Effector CD8-positive, alpha-beta T cell (primary cell): ENCODE measurements at regions not wholly inside any gene's neighbourhood (a gene's known extent, or its start where the extent isn't known, plus 50 kb on each side); places are given as distances from the start of the nearest gene placed in this dataset.

Experiments used
- DNase-seq: peaks from one replicate; lab custom pipeline; 2025; lab: John Stamatoyannopoulos, UW

DNA sequence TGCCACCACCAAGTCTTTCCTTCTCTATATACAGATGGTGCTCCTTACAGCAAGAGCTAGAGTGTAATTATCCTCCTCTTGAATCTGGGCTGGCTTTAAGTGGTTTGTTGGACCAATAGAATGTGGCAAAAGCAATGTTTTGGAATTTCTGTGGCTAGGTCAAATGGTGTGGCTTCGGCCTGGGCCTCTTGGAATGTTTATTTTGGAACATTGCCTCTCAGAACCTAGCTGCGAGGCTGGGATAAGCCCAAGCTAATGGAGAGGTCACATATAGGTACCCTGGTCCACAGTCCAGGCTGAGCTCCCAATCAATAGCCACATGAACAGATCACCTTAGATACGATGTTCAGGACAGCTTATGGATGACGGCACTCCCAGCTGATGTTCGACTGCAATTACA is 556.7 kb downstream of the TYW1 start:
- DNase-seq = no peak

DNA sequence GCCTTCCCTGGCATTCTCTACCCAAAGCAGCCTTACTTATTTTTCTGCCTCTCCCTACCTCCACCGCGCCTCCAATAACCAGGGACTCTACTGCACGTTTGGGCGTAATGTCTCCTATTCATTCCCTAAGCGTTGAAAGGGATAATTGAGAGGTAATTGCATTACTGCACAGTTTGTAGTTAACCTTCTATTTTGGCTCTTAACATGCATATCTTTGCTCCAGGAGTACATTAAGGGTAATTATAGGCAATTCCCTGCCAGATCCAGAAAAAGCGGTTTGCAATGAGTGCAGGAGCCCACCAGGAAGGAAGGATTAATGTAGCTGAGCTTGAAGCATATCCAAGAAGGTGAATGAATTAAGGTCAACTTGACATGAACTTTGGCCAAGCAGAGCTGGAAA is 558.4 kb downstream of the TYW1 start:
- no peak for DNase-seq

DNA sequence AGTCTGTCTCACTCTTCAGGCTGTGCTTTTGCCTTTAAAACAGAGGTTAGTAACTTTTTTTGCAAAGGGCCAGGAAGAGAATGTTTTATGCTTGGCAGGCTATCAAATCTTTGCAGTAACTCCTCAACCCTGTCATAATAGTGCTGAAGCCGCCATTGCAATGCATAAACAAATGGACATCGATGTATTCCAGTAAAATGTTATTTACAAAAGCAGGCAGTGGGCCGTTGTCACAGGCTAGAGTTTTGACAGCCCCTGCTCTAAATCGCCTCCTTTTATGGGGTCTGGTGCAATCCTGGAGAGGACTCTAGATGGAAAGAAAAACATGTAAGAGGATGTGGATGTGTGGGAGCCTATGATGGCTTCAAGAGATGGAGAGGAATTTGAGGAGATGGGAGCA is 568.3 kb downstream of the TYW1 start:
- DNase-seq = no peak

DNA sequence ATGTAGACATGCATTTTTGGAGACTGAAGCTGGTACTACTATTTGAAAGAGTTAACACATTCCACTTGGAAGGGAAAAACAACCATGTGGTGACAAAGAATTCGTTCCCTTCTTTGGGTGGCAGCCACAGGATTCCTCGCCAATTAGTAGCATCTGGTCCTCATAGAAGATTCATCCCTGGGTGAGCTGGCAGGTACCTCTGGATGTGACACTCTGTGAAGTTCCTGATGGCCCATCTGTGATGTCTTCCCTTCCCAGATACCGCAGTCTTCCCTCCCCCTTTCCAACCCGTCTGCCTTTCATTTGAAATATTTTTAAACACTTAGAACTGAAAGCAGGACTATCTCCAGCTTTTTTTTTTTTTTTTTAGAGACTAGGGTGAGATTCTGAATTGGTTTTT is 569.5 kb downstream of the TYW1 start:
- no peak for DNase-seq

DNA sequence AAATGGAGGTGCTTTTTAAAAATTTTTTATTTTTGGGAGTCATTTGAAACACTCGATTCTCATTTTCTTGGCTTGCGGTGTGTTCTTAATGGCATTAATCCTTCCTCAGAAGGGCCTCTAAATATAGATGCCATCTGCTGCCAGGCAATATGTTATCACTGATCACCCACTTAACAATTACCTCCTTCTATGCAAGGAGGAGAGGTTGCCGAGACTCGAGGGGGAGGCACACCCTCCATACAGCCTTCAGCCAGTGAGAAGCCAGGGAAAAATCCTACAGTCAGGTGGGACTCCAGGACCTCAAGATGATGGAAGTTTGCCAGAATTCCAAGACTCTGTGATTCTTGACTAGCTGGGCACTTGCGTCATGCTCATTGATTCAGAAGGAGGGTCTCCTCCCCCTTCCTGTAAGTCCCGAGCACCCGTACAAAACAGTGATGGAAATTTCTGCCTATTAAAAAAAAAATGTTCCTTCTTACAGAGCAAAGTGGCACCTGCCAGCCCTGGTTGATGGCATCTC is 574.5 kb downstream of the TYW1 start:
- DNase-seq = no peak

DNA sequence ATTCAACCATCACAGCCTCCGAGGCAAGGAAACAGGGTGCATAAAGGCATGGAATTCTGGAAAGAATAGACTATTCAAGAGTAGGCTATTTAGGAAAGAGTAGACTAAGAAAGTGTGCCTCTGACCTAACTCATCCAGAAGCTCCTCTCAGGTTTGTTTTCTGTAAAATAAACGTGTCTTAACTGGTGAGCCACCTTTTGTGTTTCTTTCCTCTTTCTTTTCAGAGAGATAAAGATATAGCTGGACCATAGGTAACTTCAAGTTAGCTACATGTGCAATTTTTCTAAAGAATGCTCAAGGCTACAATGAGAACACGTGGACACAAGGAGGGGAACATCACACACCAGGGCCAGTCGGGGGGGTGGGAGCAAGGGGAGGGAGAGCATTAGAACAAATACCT is 577.0 kb downstream of the TYW1 start:
- DNase-seq = no peak

DNA sequence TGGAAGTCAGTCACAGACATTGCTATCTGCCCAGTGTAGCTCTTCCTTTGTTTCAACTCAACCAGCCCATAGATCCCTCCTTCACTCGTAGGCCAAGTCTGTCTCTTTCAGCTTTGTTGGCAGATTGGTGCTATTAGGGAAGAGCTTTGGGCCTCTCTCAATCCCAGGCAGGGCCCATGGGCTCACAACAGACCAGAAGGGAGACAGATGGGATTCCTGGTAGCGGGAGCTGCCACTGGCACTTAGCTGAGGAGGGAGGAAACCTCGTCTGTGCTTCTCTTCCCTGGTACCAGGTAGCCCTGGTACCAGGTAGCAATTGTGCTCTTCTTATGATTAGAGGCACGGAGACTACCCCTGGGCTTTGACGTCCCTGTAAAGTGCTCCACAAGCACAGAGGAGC is 592.0 kb downstream of the TYW1 start:
- DNase-seq = no peak

DNA sequence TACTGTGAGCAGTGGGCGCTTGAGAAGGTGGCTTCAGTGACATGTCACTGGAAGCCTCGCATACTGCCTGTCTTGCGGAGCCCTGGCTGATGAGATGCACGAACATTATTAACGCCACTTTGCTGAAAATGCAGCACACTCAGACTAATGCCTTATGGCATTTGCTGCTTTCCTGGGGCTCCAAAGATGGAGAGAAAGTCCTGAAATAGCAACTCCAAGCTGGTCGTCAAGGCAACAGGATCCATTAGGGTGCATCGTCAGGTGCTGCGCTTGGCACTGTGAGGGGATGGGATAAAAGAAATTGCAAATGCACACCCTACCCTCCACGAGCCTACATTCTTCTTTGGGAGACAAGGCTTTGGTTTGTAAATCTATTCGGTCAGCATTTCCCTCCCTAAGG is 592.5 kb downstream of the TYW1 start:
- DNase-seq = no peak

DNA sequence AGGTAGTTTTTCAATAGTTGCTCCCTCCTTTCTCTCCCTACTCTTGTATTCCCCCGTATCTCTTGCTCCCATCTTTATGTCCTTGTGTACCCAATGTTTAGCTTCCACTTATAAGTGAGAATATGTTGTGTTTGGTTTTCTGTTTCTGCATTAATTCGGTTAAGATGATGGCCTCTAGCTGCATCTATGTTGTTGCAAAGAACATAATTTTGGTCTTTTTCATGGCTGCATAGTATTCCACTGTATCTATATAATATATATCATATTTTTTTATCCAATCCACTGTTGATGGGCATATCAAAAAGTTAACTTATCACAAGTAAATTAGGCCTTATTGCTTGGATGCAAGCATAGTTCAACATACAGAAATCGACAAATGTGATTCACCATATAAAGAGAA is 594.0 kb downstream of the TYW1 start:
- DNase-seq = no peak

DNA sequence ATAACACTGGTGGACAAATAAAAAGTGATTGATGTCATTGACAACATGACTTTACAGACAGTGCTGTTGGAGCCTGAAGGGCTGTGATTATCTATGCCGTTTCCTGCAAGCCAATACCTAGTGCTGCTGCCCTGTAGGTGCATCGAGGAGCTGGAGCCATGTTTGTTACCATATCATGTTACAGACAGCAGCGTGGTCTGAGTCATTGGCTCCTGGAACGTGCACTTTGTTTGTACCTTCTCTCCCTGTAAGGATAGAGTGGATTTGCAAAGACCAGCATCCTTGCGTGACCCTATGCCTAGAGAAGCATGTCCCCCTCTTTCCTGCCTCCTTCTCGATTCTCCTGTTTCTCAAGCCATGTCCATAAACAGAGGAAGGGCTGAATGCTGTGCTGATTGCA is 597.2 kb downstream of the TYW1 start:
- DNase-seq = no peak

DNA sequence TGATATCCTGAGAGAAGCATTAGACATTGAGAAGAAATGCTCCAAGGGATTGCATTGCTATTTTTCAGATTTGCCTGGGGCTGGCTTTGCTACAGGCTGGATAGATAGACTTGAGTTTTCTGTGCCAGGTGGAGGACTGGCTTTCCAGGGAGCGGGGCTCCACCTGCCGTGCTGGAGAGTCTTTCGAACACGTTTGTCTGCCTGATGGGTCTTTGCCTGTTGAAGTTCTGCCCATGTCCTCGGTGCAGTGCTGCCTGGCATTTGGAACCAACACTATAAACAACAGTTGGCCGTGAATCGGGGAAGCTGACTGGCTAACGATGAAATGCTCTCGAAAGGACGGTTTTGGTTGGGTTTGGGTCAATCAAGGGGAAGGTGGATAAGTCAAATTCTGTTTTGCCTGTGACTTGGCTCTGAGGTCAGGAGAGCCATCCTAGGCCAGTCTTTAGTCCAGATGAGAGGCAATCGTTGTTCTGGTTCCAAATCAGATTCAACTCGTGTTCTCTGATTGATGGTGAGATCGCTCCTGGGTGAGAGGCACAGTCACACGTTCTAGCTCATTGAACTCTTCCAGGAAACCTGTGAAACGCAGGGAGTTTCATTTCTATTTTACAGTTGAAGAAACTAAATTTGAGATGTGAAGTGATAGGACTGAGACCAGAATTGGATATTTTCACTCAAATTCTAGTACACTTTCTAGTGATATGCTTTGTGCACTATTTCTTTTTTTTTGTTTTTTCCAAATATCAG is 599.0 kb downstream of the TYW1 start:
- DNase-seq = no peak

DNA sequence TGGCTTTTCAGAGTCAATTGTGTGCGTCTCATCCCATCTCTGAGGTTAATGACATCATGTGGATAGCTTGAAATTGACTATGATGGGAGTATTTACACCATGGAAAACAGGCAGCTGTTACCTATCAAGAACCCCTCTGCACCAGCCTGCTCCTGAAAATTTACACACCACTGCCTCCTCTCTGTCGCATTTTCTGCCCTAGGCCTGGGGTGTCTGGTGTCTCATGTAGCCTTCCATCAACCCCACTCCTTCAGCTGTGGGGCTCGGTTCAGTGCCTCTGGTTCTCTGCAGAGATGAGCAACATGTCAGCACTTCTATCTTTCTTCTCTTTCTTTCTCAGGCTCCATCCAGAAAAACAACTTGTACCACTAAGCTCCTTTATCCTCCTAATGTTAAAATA is 600.5 kb downstream of the TYW1 start:
- no peak for DNase-seq

DNA sequence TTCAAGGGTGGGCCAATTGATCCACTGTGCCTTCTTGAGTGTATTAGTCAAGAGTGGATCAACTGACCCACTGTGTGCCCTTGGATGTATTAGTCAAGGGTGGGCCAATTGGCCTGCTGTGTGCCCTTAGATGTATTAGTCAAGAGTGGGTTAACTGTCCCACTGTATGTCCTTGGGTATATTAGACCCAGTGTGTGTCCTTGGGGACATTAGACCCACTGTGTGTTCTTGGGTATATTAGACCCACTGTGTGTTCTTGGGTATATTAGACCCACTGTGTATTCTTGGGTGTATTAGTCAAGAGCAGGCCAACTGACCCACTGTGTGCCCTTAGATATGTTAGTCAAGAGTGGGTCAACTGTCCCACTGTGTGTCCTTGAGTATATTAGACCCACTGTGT is 601.8 kb downstream of the TYW1 start:
- DNase-seq = no peak

DNA sequence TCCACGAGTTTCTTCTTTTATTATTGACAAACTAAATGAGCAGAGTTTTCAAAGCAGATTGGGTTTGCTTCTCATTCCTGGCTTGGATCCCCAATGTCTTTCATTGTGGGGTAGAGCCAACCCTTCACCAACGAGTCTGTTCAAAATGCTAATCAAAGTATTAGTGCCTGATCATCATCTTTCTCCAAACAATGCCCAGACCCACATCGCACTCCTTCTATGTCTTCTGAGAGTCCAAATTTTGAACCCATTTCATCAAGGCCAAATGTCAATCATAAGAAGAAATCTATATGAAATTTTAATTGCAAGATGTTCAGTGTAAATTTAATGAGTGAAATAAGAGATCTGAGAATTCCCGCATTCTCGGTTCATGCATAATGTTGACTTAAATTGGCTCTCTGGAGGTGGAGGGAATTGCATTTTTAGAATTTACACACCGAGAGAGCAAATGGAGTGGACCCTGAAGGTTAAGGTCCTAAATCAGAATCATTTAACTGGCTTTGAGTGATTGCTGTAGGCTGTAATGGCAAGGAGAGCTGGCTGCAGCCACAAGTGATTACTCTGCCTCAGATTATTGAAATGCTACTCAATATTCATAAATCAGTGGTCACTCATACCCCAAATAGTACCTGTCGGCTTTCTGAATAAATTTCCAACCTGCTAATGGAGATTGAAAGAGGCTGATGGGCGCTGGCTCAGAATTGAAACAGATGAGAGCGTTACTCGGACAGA is 602.9 kb downstream of the TYW1 start:
- DNase-seq = no peak

DNA sequence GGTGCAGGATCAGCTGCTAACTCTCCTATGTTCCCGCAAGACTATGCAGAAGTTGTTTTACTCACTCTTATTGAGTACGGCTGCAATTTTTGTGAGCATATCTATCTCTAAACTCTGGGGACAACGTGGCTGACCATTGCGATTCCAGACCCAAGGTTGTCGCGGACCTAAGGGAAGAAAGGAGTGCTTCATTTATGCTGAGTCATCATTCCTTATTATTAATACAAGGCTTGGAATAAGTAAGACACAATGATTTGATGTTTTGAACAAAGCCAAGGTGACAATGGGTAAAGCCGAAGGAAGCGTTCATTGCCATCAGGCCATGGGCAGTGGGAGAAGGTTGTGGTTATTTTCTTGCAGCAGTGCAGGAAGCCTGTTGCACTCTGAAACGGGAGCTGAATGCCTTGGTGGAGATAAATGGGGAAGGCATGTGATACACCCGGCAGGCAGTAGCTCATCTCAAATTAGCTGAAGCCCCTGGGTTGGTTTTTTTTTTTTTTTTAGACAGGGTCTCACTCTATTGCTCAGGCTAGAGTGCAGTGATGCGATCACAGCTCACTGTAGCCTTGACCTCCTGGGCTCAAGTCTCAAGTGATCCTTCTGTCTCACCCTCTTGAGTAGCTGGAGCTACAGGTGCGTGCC is 605.7 kb downstream of the TYW1 start:
- no peak for DNase-seq

DNA sequence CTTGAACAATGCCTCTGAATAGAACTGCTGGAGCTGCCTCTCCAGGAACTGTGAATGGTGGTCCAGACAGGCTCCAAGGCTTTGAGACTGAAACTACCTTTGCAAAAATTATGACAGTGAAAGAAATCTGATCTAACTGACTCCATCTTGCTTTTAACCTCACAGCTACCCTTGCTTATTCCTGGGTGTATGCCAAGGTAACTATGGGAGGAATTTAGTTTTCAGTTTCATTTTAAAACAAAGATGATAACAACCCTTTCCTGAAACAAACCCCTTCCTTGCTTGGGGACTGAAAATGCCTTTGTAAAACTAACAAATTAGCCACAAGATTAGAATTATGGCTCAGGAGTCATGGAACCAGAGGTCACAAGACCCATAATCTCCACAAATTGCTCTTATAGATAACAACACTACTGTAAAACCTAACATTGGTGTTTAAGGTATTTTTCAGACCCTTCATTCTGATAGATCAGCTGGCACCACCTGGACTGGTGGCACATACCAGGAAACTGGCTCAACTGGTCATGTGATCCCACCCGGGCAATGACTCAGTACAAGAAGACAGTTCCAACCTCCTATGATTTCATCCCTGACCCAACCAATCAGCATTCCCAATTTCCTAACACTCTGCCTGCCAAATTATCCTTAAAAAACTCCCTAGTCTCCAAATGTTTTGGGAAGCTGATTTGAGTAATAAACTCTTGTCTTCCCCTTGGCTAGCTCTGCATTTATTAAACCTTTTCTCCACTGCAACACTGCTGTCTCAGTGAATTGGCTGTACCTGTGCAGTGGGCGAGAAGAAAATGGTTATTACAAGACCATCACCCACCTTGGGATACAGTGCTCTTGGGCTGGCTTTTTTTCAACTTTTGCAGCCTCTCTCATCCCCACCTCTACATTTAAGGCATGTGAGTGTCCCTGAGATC is 608.1 kb downstream of the TYW1 start:
- DNase-seq = no peak

DNA sequence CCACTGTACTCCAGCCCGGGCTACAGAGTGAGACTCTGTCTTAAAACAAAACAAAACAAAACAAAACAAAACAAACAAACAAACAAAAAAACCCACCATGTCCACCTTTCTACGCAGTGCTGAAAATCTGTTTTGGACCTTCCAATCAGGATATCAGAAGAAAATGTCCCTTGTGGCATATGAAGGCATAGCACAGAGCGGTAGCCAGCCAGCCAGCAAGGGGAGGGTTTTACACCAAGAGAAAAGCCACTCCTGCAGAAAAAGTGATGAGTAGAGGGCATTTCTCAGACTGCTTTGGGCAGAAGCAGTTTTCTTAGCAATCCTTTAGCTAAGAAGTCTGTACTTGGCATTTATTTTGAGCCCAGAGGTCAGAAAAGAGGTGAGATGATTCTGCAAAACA is 612.2 kb downstream of the TYW1 start:
- no peak for DNase-seq

DNA sequence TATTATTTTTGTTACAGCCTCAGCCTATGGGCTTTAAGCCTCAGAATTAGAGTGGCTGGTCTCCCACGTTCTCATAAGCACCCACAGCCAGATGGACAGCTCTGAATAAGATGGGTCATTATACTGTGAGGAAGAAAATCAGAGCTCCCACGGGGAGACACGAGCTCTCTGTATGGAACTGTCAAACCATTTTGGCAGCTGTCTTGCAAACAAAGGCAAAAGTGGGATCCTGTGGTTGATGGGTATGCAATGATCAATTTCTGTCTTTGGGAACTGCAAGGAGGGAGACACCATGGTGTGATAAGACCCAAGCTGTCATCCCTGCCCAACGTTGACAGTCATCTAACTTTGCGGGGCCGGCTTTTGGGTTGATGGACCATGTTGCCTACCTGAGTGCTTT is 614.3 kb downstream of the TYW1 start:
- DNase-seq = no peak

DNA sequence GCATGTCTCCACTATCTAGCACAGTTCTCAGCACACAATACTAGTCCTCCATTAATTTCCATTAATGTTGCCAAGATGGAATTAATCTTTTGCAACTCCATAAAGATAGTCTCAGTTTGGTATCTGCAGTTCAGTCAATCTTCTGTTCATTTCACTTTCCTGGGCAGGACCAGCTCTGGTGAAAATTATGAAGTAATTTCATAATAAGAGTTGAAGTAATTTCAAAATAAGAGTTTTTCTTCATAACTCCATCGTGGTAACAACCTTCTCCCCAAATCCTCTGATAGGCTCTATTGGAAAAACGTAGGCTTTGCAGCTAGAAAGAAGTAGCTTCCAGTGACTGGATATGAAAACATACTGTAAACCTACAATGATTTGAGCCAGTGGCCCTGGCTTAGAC is 618.2 kb downstream of the TYW1 start:
- no peak for DNase-seq

DNA sequence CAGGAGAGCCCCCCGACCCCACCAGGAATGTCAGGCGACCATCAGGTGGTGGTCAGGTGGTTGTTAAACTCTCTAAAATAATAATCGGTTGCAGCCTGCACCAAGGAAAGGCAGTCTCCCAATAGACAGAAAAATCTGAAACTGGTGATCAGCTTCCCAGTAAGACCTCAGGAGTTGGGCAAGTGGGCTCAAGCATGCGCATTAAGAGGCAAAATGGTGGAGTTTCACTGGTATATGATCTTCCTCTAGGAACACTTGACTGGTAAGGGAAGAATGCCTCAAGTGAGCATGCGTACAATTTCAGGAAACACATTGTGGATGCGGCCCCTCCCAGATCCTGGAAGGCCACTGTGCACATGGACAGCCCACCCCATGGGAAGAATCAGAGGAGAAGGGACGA is 619.9 kb downstream of the TYW1 start:
- DNase-seq = no peak

DNA sequence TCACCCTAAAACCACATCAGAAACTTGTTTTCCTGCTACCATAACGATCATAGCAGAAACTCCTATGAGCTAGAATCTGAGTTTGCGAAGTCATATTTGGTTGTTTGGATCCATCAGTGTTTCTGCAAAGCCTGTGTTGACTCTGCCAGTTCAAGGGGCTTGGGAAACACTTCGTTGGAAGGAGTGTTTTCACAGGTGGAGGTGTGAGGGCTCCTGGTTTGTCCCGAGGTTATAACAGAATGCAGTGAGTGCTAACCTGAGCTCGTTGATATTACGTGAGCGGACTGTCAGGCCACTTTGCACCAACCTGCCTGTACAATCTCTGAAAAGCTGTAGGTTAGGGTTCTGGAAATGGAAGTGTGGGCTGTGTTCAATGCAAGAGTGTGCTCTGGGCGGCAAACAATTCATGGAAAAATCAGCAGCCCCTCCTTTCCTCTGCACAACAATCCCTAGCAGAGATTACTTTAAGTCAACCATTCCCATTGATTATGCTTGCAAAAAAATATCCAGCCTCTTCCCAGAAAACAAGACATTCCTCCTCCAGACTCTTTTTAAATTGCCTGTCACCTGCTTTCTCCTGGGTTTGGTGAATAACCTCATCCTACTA is 622.0 kb downstream of the TYW1 start:
- DNase-seq = no peak

DNA sequence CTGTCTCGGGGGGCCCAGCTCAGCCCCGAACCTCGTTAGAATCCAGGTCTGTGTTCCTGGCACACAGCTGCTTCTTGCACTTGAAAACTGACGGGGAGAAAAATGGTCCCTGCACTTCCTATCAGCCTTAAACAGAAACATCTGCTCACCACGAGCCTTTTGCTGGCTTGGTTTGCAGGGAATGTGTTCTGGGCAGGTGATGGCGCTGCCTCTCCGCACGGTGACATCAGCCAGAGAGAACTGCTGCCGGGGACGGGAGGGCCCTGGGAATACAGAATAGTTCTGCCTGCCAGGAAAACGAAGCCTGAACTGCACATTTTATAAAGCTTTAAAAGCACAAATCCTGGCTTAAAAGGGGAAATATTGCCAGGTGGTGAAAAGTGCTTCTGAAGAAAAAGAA is 622.5 kb downstream of the TYW1 start:
- no peak for DNase-seq
